Brain microvascular endothelial cell (primary cell): ENCODE measurements at regions not wholly inside any gene's neighbourhood (a gene's known extent, or its start where the extent isn't known, plus 50 kb on each side); places are given as distances from the start of the nearest gene placed in this dataset.
A peak's percentile ranks its signal among the peaks of the same experiment; 100 is the strongest.

ENCODE experiments used
- DNase-seq: peaks from one replicate; pipeline ENCODE4 v3.0.0-alpha.2; 2020
- H3K27ac ChIP-seq: fragments of 250-450 bp; sonication (Bioruptor Pico); 2 replicates; pipeline ENCODE4 v1.5.1; 2020; ENCODE audit warnings: mild to moderate bottlenecking, moderate library complexity
- H3K27me3 ChIP-seq: fragments of 250-450 bp; sonication (Bioruptor Pico); replicated peaks from 2 replicates; pipeline ENCODE4 v1.5.1; 2020; ENCODE audit warnings: mild to moderate bottlenecking
- H3K36me3 ChIP-seq: fragments of 250-450 bp; sonication (Bioruptor Pico); replicated peaks from 2 replicates; pipeline ENCODE4 v1.5.1; 2020; ENCODE audit warnings: mild to moderate bottlenecking
- H3K4me3 ChIP-seq: 2 replicates; pipeline ENCODE4 v1.5.1; 2011; ENCODE audit warnings: low read depth, mild to moderate bottlenecking, control low read depth, low read length, moderate library complexity
- CTCF ChIP-seq: IDR thresholded peaks from 2 replicates; pipeline ENCODE4 v1.5.1; 2011; ENCODE audit warnings: low read depth, mild to moderate bottlenecking, moderate library complexity, low read length, control low read depth, inconsistent platforms; ENCODE audit errors: missing control alignments
- in situ Hi-C: cut with HindIII; loops from 2 replicates; pipeline ENCODE4 v1.10.0; 2017; ENCODE audit warnings: low sequenced_read_pairs, low pct_ligation_motif_present

- TF ChIP-seq CTCF = no peak
- H3K27me3 ChIP-seq = no peaks in the 10 kb centered on the region
- H3K27ac ChIP-seq = peak overlapping the region; percentile 55
- H3K36me3 ChIP-seq = no peaks in the 10 kb centered on the region
- H3K4me3 ChIP-seq = no peak overlapping the region
- in situ Hi-C loops = no loop called here
- DNase-seq = peak; percentile 71
Observed at GRCh38 chr2:215598376-215598975, 162.6 kb upstream of the FN1 start.

- Histone ChIP-seq H3K36me3 (no peaks in the 10 kb centered on the region), H3K27me3 (no peaks in the 10 kb centered on the region), H3K27ac (peak overlapping the region; percentile 55), H3K4me3 (no peak overlapping the region)
- no peak for DNase-seq
- in situ Hi-C loops = no loop called here
- TF ChIP-seq CTCF = no peak
Observed at GRCh38 chr2:215597577-215597976, 161.7 kb upstream of the FN1 start.

GRCh38 chr2:215594766-215595165, 158.9 kb upstream of the FN1 start:
- DNase-seq = peak; percentile 68
- Histone ChIP-seq H3K36me3 (no peaks in the 10 kb centered on the region), H3K4me3 (no peak overlapping the region), H3K27me3 (no peaks in the 10 kb centered on the region), H3K27ac (no peak overlapping the region)
- no peak for TF ChIP-seq CTCF
- in situ Hi-C loops = no loop called here

GRCh38 chr2:215590010-215590745, 154.3 kb upstream of the FN1 start:
- DNase-seq = no peak
- no peaks in the 10 kb centered on the region for H3K27me3 ChIP-seq
- no peaks in the 10 kb centered on the region for H3K36me3 ChIP-seq
- no peak overlapping the region for H3K4me3 ChIP-seq
- in situ Hi-C loops = no loop called here
- TF ChIP-seq CTCF = no peak
- H3K27ac ChIP-seq = no peak overlapping the region

GRCh38 chr2:215583881-215584280, 148.0 kb upstream of the FN1 start:
- no peak for TF ChIP-seq CTCF
- in situ Hi-C loops = no loop called here

GRCh38 chr2:215579809-215580208, 143.9 kb upstream of the FN1 start:
- no peaks in the 10 kb centered on the region for H3K27me3 ChIP-seq
- no peak overlapping the region for H3K4me3 ChIP-seq
- in situ Hi-C loops = no loop called here
- peak overlapping the region; percentile 87 for H3K27ac ChIP-seq
- DNase-seq = peak; percentile 85
- no peak for TF ChIP-seq CTCF
- no peaks in the 10 kb centered on the region for H3K36me3 ChIP-seq

More at GRCh38 chr2:215583881-215584280, 148.0 kb upstream of the FN1 start:
- Histone ChIP-seq H3K27ac (no peak overlapping the region), H3K27me3 (no peaks in the 10 kb centered on the region), H3K36me3 (no peaks in the 10 kb centered on the region), H3K4me3 (no peak overlapping the region)
- DNase-seq = no peak
